HG03095 (cell line): ENCODE measurements at regions not wholly inside any gene's neighbourhood (a gene's known extent, or its start where the extent isn't known, plus 50 kb on each side); places are given as distances from the start of the nearest gene placed in this dataset.
"Not testable (repeated sequence)": the region's sequence is repeated elsewhere in the genome, so short reads cannot be mapped to it uniquely, and the experiment has no call there.

Experiments used
- ATAC-seq: cut with Tn5 transposase; IDR thresholded peaks from one replicate; pipeline ENCODE4 v1.9.1; 2021; ENCODE audit warnings: moderate library complexity; ENCODE audit not compliant: unreplicated experiment

GRCh38 chr3:95789111-95789510 is 1025.3 kb upstream of the EPHA6 start:
- no peak for ATAC-seq

- ATAC-seq = no peak
These were observed 1017.3 kb upstream of the EPHA6 start for GRCh38 chr3:95797081-95797480.

- no peak for ATAC-seq
These were observed 1015.8 kb upstream of the EPHA6 start for GRCh38 chr3:95798628-95799027.

- ATAC-seq = no peak
These were observed 1003.9 kb upstream of the EPHA6 start for GRCh38 chr3:95810462-95810861.

- no peak for ATAC-seq
These were observed 1001.1 kb upstream of the EPHA6 start for GRCh38 chr3:95813244-95813643.

GRCh38 chr3:95815828-95816227 is 998.6 kb upstream of the EPHA6 start:
- no peak for ATAC-seq

GRCh38 chr3:95826419-95826818 is 988.0 kb upstream of the EPHA6 start:
- no peak for ATAC-seq

GRCh38 chr3:95832146-95832545 is 982.2 kb upstream of the EPHA6 start:
- no peak for ATAC-seq

GRCh38 chr3:95860628-95861027 is 953.8 kb upstream of the EPHA6 start:
- ATAC-seq = not testable (repeated sequence)

- no peak for ATAC-seq
These were observed 930.6 kb upstream of the EPHA6 start for GRCh38 chr3:95883801-95884200.

GRCh38 chr3:95886616-95887015 is 927.8 kb upstream of the EPHA6 start:
- no peak for ATAC-seq

GRCh38 chr3:95887114-95887513 is 927.3 kb upstream of the EPHA6 start:
- no peak for ATAC-seq

GRCh38 chr3:95894820-95895219 is 919.6 kb upstream of the EPHA6 start:
- no peak for ATAC-seq

GRCh38 chr3:95899494-95899893 is 914.9 kb upstream of the EPHA6 start:
- no peak for ATAC-seq

- no peak for ATAC-seq
These were observed 914.5 kb upstream of the EPHA6 start for GRCh38 chr3:95899911-95900310.

GRCh38 chr3:95901948-95902347 is 912.4 kb upstream of the EPHA6 start:
- no peak for ATAC-seq

- ATAC-seq = no peak
These were observed 909.2 kb upstream of the EPHA6 start for GRCh38 chr3:95905182-95905581.

GRCh38 chr3:95911767-95912166 is 902.6 kb upstream of the EPHA6 start:
- ATAC-seq = no peak

- no peak for ATAC-seq
These were observed 890.7 kb upstream of the EPHA6 start for GRCh38 chr3:95923496-95924210.

GRCh38 chr3:95926904-95927501 is 887.4 kb upstream of the EPHA6 start:
- ATAC-seq = no peak

- no peak for ATAC-seq
These were observed 880.2 kb upstream of the EPHA6 start for GRCh38 chr3:95934181-95934580.

- ATAC-seq = no peak
These were observed 875.1 kb upstream of the EPHA6 start for GRCh38 chr3:95939235-95939809.
